Urinary bladder (tissue), 3 donors: ENCODE measurements at regions not wholly inside any gene's neighbourhood (a gene's known extent, or its start where the extent isn't known, plus 50 kb on each side); places are given as distances from the start of the nearest gene placed in this dataset.

ENCODE experiments used
- DNase-seq: peaks from one replicate; pipeline ENCODE4 v3.0.0-alpha.2; 2015; ENCODE audit errors: extremely low spot score
- H3K27ac ChIP-seq: one replicate; pipeline ENCODE4 v1.5.1; 2013; ENCODE audit warnings: low read depth, mild to moderate bottlenecking, moderate library complexity
- H3K36me3 ChIP-seq: one replicate; pipeline ENCODE4 v1.6.1; 2013; ENCODE audit warnings: mild to moderate bottlenecking, moderate library complexity; ENCODE audit not compliant: insufficient read depth
- H3K4me1 ChIP-seq: one replicate; pipeline ENCODE4 v1.6.1; 2013; ENCODE audit warnings: mild to moderate bottlenecking, moderate library complexity; ENCODE audit not compliant: insufficient read depth
- H3K4me3 ChIP-seq: one replicate; pipeline ENCODE4 v1.5.1; 2013; ENCODE audit warnings: low read depth, low read length
- WGBS: extraction: QIAGEN DNeasy Blood & Tissue Kit; methylation state at CpG from one replicate; pipeline ENCODE4 v1.1.7; 2013; 5-methylcytosine and 5-hydroxymethylcytosine counted together
- donor health status: healthy with polysubstance abuse.
- donor health status: healthy.

DNA sequence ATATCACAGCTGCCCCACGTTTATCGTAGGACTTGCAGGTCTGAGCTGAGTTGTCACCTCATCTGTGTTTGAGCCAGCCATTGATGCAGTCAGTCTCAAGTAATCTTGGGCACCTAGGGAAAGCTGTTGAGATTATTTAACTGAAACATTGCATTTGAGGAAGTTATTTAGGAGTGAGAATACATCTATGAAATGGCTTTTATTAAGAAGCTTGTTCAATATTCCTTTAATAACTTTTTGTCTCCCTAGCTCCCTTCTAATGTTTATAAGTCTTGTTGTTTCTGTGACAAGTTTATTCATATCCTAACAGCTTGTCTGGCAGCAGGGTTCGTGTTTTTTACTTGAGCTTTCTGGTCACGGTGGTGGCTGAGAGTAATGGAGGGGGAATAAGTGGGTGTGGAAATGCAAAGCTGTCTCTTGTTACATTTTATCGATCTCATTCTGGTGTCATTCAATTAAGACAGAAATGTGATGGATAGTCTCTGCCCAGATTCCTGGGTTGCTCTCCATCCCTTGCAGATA, 555.9 kb downstream of the USP25 start:
- Histone ChIP-seq H3K4me3 (no peak overlapping the region), H3K27ac (no peak overlapping the region)
- no peak for DNase-seq

DNA sequence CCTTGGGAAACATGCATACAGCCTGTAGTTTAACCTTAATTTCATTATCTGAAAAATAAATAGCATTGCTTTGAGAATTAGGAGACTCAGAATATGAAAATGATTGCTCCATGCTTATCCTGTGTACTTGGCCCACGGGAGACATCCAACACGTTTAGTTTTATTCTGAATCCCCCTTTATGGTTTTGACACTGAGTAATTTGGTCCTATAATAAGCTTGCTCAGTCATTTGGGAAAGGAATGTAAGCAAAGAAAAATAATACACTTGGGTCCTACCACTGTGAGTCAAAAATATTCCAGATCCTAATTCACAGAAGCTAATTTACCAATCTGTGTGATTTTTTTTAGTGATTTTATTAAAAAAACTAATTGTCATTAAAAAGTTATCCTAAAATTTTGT, 557.3 kb downstream of the USP25 start:
- H3K27ac ChIP-seq: no peak overlapping the region

More for the DNA sequence above, 555.9 kb downstream of the USP25 start:
- WGBS: 54% methylated on average over 5 of the region's 5 CpGs
- no peaks in the 10 kb centered on the region for H3K36me3 ChIP-seq
- H3K4me1 ChIP-seq: no peaks in the 10 kb centered on the region

DNA sequence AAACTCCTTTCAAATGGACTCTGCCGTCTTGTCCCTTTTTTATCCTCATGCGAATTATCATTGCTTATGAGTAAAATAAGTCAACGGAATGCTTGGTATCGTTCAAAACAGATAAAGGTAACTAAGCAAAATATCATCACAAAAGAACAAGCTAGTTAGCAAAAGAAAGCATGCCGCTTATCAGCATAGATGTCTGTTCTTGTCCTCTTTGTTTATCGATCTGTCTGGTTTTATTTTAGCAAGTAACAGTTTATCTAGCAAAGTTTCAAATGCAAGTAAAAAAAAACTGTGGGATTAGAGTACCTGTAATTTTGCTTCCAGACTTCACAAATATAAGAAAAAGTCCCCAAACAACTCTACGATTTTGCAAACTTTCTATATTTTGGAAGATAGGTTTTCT, 561.5 kb downstream of the USP25 start:
- H3K4me3 ChIP-seq: no peak overlapping the region
- whole genome bisulfite sequencing: 69% methylated on average over 7 of the region's 7 CpGs

More for the DNA sequence above, 557.3 kb downstream of the USP25 start:
- Histone ChIP-seq H3K4me3 (no peak overlapping the region), H3K36me3 (no peaks in the 10 kb centered on the region), H3K4me1 (no peaks in the 10 kb centered on the region)
- 45% methylated on average over 2 of the region's 2 CpGs for WGBS
- no peak for DNase-seq

DNA sequence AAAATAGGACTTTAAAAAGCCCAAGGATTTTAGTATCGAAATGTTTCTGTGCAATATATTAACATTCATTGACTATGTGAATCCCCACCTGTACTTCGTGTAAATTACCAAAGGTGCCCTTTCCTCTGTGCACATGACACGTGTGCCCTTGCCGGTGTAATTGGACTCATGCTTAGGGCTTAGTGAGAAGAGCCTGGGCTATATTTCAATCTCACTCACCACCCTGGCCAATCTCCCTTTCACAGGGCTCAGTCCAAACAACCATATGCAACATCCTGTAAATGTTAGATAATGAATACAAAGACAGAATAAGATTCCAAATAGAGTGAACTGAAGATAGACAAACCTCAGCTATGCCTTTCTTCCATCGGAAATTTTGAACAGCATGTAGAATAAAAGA, 564.3 kb downstream of the USP25 start:
- no peaks in the 10 kb centered on the region for H3K4me1 ChIP-seq

More for the DNA sequence above, 561.5 kb downstream of the USP25 start:
- no peak for DNase-seq
- Histone ChIP-seq H3K27ac (no peak overlapping the region), H3K36me3 (no peaks in the 10 kb centered on the region), H3K4me1 (no peaks in the 10 kb centered on the region)

DNA sequence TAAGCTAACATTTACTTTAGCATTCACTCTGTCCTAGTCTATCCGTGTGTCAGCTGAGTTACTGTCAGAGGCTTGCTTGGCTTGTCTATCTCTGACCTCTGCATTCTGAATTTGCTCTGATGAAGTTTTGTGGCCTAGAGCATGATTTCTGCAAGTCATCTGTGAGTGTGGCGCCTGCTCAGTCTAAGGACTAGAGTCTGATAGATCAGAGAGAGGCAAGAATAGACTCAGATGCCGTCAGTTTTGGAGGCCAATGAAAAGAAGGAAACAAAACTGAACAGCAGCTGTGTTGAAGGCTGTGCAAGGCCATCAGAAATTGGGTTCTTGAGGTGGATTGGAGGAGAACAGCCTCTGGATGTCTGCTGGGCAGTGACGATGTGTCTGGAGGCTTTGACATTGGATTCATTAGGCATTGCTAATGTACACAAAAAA, 573.1 kb downstream of the USP25 start:
- Histone ChIP-seq H3K4me3 (no peak overlapping the region), H3K27ac (no peak overlapping the region), H3K4me1 (no peaks in the 10 kb centered on the region), H3K36me3 (no peaks in the 10 kb centered on the region)
- DNase-seq: no peak
- WGBS: 47% methylated on average over 4 of the region's 4 CpGs

More for the DNA sequence above, 564.3 kb downstream of the USP25 start:
- Histone ChIP-seq H3K27ac (no peak overlapping the region), H3K4me3 (no peak overlapping the region), H3K36me3 (no peaks in the 10 kb centered on the region)
- no peak for DNase-seq
- WGBS: 62% methylated on average over 5 of the region's 5 CpGs

DNA sequence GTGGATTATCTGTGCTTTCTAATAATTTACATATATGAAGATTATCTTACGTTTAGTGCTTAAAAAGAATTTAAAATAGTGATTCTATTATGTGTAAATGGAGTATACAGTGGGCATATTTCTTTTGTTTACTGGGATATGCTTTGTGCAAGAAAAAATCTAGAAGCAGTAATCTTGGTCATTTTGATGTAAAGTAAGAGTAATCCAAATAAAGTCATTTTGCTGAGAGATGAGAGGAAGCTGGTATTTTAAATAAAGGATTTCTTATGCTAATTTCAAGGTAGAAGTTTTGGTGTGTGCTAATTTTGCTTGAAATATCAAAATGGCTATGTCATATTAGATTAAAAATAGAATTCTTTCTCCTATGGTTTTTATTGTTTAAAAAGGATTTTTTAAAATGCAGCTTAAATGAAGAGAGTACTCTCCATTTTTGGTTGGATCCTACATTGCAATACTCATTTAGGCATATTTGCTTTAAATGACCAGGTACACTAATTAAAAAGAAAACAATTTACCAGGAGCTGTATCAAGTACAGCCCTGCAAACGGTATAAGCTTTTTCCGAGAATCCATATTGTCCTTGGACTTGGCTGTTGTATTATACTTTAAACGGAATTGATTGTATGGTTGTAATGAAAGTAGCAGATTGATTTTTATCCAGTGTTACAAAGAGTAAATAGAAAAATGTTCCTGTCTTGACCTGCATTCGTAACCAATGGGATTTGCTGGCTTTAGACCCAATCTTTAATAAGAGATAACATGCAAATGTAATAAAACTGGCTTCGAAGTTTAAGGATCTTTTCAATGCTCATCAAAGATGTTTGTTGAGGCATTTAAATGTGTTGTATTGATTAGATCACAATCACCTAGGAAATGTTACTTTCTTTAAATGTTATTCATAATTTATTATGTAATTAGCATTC, 574.7 kb downstream of the USP25 start:
- Histone ChIP-seq H3K36me3 (no peaks in the 10 kb centered on the region), H3K4me3 (no peak overlapping the region), H3K27ac (peak overlapping the region; percentile 23), H3K4me1 (no peaks in the 10 kb centered on the region)
- WGBS: 68% methylated on average over 6 of the region's 6 CpGs
- no peak for DNase-seq

DNA sequence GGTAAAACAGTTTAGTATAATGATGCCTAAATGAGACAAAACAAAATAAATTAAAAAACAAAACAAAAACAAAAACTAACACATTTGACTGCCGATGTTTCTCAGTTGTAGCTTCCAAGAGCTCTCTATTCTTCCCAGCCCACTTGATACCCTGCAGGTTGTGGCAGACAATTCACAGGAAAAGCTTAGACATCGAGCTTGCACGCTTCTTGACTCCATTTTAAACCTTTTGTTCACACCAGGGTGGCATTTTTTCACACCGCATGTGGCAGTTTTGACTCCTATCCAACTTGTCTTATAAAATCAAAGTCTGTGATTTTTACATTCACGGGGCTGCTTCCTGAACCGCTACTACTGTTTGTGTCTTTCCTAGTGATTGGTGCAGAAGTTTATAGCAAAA, 575.9 kb downstream of the USP25 start:
- no peak for DNase-seq
- Histone ChIP-seq H3K4me3 (no peak overlapping the region), H3K4me1 (no peaks in the 10 kb centered on the region), H3K27ac (peak overlapping the region; percentile 18), H3K36me3 (no peaks in the 10 kb centered on the region)
- WGBS: 48% methylated on average over 6 of the region's 6 CpGs

DNA sequence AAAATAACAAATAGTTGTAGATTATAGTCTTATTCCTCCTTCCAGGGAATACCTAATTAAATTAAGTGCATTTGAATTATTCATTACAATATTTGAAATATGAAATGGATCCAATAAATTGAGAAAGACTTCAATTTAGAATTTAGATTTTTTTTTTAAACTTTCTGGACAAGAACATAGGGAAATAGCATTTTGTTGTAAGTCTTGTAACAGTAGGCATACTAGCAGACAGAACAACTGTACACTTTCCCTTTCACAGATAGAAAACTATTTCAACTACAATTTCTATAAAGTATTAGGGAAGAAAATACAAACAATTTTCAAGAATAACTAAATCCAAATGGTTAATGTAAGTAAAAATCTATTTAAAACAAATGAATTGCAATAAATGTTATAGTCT, 577.5 kb downstream of the USP25 start:
- no peak for DNase-seq
- H3K4me3 ChIP-seq: no peak overlapping the region
- no peaks in the 10 kb centered on the region for H3K36me3 ChIP-seq
- H3K4me1 ChIP-seq: no peaks in the 10 kb centered on the region
- no peak overlapping the region for H3K27ac ChIP-seq

DNA sequence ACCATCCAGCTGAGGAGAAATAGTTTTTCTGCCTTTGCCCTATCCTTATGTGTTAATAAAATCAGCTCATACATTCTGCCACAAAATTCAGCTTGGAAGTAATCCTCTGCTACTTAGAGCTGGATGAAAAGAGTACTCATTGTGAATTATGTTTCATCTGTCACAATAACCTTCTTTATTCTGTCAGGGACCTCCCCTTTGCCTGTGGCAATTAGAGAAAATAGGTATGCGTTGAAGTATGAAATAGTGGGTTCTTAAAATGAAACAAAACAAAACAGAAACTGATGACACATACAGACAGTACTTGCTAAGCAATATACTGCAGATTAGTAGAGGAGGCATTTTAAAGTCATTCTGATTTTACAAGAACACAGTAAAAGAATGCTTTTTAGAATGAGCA, 578.5 kb downstream of the USP25 start:
- no peak for DNase-seq
- Histone ChIP-seq H3K4me1 (no peaks in the 10 kb centered on the region), H3K4me3 (peak overlapping the region; percentile 25), H3K27ac (no peak overlapping the region), H3K36me3 (no peaks in the 10 kb centered on the region)
- 48% methylated on average over 1 of the region's 1 CpG for WGBS

DNA sequence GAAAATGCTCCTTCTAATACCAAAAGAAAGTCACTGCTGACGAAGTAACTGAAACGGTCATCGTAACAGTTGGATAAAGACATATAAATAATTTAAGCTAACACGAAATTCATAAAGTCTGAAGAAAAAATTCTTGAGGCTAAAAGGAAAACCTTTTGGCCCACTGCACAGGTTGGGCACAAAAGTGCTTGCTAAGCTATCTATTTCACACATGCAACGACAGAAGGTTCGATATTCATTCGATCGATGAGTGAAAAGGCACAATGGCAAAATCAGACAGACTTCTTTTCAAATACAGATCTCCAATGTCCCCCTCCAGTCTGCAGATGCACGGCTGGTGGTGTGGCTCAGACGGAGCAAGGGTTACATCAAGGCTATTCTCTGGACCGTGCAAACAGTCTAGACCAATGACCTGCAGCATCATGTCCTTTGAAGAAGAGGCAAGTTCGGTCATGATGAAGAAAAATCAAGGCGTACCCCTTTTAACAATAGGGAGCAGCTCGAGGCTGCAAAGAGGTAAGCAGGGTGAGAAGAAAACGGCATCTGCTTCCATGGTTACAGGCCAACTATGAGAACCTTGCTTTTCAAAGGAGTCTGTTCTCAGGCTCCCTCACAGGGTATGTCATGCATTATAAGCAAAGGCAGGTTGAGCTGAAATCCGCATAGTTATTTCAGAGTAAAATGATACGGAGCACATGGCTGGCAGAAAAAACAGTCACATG, 579.6 kb downstream of the USP25 start:
- DNase-seq: no peak
- 90% methylated on average over 17 of the region's 17 CpGs for WGBS
- H3K36me3 ChIP-seq: no peaks in the 10 kb centered on the region
- H3K27ac ChIP-seq: no peak overlapping the region
- no peak overlapping the region for H3K4me3 ChIP-seq
- no peaks in the 10 kb centered on the region for H3K4me1 ChIP-seq

DNA sequence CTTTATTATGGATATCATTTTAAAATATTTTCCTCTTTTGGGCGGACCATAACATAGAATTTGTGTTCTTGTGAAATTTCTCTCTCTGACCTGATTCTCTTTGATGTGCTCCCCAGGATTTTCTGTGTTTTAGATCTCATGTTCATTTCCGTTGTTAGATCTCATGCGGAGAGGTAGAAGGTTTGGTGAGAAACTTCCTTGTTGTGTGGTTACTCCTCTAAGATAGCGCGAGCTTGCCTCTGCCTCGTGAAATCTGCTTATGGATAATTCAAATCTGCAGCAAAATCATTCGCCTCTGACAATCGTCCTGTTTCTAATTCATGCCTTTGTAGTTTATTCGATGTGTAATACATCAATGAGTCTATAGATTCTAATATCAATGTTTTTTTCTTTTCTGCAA, 580.4 kb downstream of the USP25 start:
- H3K4me1 ChIP-seq: no peaks in the 10 kb centered on the region
- no peak for DNase-seq
- H3K27ac ChIP-seq: no peak overlapping the region
- no peaks in the 10 kb centered on the region for H3K36me3 ChIP-seq
- no peak overlapping the region for H3K4me3 ChIP-seq
- WGBS: 96% methylated on average over 9 of the region's 9 CpGs

DNA sequence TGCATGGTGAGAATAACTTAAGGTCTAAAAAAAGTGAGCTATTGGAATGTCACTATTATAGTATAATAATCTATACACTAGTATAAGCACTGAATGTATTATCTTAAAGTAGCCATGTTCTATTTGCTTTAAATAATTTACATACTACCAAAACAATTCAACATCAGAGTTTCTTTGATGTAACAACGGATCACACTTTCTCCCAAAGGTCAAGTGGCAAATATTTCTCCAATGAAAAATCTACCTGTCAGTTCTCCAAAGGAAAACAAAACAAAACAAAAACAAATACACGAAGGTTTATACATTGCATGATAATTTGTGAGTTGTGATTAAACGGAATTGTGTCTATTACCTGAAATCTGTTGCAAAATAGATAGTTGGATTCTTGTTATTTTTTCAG, 581.4 kb downstream of the USP25 start:
- H3K4me3 ChIP-seq: no peak overlapping the region
- no peaks in the 10 kb centered on the region for H3K4me1 ChIP-seq
- no peak for DNase-seq
- 94% methylated on average over 3 of the region's 3 CpGs for WGBS
- no peaks in the 10 kb centered on the region for H3K36me3 ChIP-seq
- H3K27ac ChIP-seq: no peak overlapping the region

DNA sequence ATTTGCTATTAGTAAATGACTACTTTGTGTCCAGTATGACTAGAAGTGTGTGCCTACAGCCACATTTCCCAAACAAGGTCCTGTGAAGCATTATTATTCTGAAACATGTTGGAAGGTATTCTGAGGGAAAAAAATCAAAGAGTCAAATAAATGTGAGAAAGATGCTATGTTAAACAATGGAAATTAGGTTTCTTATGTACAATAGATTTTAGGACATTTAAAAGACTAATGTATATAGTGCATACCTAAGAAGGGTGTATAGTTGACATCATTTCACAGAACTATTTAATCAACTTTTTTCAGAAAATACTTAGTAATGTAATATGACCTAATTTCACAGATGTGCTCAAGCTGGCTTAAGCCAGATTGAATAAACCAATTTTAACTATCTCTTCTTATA, 582.5 kb downstream of the USP25 start:
- Histone ChIP-seq H3K4me1 (no peaks in the 10 kb centered on the region), H3K36me3 (no peaks in the 10 kb centered on the region), H3K4me3 (no peak overlapping the region), H3K27ac (no peak overlapping the region)
- DNase-seq: no peak

DNA sequence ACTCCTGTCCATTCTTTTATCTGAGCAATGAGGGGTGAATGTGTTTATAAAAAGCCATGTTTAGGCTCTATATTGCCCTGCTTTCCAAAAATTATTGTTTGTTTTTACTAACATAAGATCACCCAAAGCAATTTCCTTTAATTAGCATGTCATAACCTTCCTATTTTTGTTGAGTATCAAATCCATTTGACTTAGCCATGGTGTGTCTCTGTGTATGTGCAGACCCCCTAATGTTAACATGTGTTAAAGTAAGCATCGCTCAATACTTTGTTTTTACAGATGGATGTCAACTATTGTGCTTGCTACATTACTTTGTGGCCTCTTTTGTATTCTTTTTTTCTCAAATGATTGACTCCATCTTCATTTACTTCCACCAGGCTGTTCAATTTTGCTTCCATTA, 585.4 kb downstream of the USP25 start:
- no peak overlapping the region for H3K27ac ChIP-seq
- H3K4me1 ChIP-seq: no peaks in the 10 kb centered on the region
- WGBS: 100% methylated on average over 1 of the region's 1 CpG
- H3K36me3 ChIP-seq: no peaks in the 10 kb centered on the region
- H3K4me3 ChIP-seq: no peak overlapping the region
- no peak for DNase-seq
